HUDEP-2 (cell line): ENCODE measurements at regions not wholly inside any gene's neighbourhood (a gene's known extent, or its start where the extent isn't known, plus 50 kb on each side); places are given as distances from the start of the nearest gene placed in this dataset.

Source experiments
- DNase-seq, 76 experiments: peaks; one replicate each; lab custom pipeline; 2025; ENCODE audit not compliant: unreplicated experiment in 76 of 76; lab: John Stamatoyannopoulos, UW

DNA sequence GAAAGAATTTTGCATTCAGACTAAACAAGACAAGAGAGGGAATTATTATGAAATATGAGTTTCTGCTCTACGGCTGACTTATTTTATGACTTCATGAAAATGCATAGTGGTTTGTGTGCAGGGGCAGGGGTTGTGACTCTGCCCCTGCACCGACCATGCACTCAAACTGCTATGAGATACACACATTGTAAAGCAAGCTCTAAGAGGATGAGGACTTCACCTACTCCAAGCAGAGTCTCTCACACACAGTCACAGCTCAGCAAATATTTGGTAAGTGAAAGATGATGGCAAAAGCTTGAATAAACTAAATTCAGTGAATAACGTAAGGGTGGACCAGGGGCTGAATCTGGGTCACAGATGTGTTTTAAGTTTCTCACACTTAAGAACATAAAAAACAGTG is 542.9 kb downstream of the PRELID2 start:
- no peak for DNase-seq

DNA sequence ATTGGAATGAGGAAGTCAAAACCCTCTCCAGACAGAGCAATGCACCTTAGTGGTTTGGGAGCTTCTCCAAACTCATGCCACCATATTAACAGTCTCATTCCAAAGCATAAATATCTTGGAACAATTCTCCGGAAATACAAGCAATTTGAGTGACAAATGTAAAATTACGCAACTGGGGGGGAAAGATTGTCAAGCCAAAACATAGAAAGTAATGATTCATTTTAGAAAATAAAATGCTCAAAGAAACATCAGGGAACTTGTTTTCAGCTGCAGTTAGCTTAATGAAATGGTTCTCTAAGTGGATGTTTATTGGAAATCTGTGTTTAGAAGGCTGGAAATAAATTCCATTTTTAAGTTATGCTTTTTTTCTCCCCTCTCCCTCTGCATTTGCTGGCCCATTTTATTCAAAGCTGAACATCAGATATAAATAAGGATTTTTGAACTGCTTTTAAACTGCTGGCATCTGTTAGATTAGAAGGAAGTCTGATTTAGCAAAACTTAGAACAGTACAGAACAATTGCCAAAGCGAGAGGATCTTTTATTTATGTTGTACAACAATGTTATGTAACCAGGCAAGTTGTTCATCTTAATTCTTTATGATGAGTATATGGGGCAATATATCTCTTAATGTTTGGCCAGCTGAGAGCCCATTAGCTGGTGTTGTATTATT is 551.9 kb downstream of the PRELID2 start:
- no peak for DNase-seq

DNA sequence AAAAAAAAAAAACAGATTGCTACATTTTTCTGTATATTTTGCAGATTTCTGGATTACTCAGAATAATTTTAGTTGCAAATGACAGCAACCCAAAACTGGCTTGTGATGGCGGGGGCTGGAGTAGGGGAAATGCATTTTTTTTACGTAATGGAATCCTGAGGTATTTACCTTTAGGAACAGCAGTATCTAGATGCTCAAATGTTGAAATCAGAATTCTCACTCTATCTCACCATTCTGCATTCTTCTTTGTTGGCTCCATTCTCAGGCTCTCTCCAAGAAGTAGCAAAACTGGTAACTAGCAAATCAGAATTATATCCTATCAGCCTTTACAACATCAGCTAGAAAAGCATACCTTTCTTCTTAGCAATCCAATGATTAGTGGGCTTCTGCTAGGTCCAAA is 554.3 kb downstream of the PRELID2 start:
- no peak for DNase-seq

DNA sequence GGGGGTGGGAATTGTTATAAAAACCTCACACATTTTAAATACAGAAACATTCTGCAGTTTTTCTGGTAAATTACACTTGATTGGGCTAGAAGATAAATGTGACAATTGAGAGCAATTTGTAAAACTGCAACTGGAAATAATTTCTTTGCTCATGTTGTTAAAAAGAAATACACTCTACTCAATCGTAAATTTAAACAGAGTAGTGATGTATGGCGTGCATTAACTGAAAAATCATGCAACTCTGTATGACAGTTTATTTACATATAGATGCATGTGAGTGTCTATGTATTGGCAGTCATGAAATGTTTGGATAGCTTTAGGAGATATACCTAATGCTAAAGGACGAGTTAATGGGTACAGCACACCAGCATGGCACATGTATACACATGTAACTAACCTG is 554.9 kb downstream of the PRELID2 start:
- DNase-seq, result no peak

DNA sequence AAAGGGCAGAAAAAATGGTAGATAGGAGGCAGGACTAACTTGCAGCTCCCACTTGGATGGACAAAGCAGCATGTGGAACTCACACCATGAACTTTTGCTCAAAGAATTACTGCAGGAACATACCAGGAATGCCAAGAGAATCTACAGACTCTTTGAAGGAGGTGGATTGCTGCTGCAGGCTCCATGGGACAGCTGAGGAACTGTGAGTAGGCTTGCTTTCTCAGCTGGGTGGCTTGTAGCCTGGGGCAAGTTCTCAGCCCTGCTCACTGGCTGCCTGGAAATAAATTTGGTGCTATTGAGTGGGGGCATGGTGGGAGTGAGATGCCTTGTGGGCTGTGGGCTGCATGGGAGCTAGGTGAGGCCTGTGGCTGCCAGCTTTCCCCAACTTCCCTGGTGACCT is 574.5 kb downstream of the PRELID2 start:
- no peak for DNase-seq

DNA sequence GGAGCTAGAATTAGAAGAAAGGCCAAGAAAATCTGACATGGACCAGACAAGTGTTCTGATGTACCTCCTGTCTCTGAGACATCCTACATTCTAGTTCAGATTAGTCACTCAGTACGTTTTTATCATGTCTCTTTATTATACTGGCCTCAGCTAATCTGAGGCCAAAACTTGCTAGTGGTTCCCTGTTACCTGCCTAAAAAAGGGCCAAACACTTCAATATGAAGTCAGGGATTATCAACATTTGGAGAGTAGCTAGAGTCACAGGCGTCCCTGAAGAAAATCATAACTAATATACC is 587.4 kb downstream of the PRELID2 start:
- DNase-seq, result no peak

DNA sequence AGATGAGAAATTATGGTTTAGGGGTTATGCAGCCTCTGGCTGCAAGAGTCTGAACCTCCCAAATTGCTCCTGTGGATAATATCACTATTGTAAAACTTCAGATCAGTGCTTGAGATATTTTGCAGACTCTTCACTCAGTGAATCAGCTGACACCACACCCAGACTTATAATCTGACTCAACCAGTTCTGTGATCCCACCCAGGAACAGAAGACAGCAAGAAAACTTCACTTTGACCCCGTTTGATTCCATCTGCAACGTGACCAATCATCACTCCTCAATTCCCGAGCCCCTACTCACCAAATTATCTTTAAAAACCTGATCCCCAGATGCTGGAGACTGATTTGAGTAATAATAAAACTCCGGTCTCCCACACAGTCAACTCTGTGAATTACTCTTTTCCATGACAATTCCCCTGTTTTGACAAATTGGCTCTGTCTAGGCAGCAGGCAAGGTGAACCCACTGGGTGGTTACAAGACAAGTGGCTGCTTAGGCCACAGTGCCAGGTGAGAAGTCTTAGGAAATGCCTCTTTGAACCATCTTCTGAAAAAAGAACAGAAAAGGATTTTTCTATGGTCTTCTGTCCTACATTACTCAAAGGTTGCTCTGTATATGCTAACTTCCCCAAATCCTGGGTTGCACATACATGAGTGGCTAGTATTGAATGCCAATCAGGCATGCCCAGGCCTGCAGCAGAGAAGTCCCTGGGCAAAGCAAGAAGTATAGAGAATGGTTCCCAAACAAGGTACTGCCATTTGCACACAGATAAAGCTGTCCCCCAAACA is 588.0 kb downstream of the PRELID2 start:
- peak in 4 of 76 experiments; percentile 0 to 12 (median 5) for DNase-seq

DNA sequence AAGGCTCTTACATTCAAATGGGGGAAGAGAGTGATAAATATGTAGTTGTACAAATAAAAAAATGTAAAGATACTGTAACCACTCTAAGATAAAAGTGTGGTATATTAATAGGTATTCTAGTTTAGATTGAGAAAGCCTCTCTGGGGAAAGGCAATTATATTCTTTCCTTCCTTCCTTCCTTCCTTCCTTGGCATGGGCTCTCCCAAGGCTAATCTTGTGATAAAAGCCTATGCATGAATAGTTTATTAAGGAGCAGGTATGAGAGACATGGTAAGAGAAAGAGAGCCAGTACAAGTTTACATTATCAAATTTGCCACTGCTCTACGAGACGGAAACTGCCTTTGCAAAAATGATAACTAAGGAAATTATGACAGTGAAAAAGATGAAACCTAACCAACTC is 588.8 kb downstream of the PRELID2 start:
- no peak for DNase-seq

DNA sequence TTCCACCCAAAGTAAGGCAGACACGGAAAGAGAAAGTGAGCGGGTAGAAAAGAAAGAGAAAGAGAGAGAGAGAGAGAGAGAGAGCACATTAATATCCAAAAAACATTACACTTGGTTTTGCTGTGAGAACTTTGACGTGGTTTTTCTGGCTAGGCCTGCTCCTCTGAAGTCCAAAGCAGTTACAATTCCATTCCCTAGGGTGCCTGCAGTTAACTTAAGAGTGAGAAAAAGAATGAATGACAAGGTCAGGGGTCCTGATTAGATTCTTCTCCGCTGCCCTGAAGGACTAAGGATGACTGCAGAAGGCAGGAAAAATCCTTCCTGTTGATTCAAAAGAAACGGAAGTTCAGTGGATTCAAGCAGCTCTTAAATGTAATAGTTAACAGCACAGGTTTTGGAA is 589.8 kb downstream of the PRELID2 start:
- no peak for DNase-seq

DNA sequence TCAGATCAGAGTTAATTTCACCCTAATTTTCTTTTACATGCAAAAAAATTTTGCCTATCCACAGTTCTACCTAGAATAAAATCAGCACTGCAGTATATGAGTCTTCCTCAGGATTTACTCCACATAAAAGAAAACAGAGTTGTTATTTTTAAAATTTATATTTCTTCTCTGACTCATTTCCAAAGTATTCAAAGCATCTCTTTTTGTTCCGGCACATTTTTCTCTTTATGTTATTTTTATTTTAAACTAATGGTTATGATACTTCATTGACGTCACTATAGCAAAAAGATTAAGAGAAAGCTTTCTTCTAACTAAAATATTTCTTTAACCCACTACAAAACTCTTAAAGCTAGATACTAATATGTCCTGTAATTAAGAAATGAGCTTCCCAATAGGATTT is 590.4 kb downstream of the PRELID2 start:
- DNase-seq, result no peak

DNA sequence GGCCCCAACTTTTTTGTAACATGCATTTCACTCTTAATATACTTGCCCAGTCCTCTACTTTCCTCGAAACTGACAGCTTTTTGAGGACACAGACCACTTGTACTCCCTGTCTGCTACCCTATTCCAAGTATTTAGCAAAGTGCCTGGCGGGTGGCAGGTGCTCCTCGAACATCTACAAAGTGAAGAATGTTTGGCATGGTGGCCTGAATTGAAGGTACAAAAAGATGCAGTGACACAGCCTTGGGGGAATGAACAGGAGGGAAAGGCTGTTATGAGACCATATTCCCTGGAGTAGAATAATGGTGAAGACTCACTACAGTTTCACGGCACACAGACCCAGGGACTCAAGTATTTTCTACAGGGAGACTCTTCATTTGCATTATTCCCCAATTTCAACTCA is 590.9 kb downstream of the PRELID2 start:
- no peak for DNase-seq

DNA sequence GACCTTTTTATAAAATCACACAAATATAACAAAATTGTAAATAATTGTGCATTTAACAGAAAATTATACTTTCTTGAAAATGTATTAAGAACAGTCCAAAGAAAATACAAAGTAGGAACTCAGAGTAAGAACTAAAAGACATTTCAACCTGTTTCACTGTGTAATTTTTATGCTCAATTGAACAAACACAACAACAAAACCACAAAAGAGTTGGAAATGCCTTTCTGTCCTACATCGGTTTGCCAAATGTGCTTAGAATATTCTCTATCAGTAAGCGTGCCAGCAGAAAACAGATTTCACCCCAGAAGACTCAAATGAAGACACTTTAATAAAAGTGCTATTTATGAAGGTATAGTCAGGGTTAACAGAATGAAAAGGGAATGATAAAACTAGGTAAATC is 592.1 kb downstream of the PRELID2 start:
- DNase-seq, result no peak

DNA sequence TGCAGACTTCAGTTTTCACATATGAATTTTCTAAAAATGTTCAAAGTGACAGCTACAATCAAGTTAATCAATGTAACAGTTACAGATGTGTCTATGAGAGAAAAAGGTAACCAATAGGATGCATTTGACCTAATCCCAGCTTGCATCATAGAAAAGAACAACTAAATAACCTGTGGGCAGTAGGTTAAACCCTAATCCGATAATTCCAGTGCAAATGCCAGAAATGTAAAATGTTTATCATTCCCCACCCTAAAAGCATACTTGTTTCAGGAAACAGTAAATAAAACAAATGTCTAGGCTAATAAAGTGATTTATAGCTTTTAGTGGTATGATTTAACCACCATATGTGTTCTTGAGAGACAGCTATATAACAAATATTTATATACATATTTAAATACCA is 592.6 kb downstream of the PRELID2 start:
- DNase-seq, result no peak

DNA sequence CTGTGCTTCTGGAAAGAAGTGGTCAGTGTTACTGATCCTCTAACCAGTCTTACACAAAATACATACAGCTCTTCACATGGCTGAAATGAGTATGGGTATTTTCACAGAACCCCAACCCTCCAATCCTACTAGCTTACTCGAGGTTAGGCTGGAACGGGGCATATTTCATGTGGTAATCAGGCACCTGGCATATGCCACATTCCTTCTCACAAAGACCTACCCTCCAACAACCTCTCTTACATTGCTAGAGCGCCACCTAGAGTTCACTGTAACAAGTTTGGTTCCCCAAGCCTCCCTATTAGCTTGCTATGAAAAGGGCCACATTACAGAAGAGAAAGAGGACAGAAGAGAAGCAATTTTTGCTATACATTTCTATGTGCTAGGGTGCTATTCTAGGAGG is 597.3 kb downstream of the PRELID2 start:
- DNase-seq, result peak in 38 of 76 experiments; percentile 1 to 64 (median 25)

DNA sequence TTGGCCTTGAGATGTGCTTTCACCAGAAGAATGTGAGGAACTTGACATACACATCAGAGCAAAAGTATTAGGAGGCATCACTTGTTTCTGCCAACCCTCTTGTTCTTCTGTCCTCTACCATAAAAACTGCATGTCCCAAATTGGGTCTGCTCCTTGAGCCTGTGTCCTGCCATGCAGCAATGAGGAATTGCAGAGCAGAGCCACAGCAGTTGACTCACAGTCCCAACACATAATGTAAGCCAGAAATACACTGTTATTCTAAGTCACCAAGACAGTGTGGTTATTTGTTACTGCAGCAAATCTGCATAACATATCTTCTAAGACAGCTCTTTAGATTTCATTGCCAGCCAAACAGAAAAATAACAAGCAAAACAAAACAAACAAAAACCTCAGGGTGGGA is 598.2 kb downstream of the PRELID2 start:
- no peak for DNase-seq

DNA sequence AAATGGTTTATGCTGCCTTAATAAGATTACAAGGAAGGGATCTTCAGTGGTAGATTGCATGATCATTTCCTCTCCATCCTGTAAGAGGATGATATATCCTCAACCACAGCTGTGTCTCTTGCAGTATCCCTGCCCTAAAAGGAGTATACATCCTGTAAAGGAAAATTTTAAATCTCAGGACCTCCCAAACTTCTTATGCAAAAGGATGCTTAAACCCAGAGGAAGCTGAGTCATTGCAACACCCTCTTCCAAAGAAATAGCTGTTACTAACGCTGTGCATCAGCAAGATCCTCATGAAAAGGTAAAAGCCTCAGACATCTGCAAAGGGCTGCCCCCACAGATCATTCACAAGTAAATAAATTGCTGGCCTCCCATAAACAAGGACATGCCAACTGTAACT is 599.0 kb downstream of the PRELID2 start:
- no peak for DNase-seq

DNA sequence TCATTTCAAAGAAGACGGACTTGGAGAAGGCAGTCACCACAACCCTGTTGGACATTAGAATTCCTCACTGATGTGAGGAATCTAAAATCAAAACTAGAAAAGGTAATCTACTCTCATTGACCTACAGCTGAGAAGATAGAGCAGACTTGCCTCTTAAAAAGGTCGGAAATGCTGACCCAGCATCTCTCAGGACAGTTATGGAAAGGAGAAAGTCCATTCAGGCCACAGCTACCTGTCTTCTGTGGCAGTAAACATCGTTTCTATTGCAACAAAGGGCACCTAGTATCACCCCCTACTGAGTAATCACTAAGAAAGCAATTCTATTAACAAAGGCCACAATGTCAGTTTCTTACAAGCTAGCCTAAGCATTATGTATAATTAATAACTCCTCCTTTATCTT is 601.7 kb downstream of the PRELID2 start:
- no peak for DNase-seq

DNA sequence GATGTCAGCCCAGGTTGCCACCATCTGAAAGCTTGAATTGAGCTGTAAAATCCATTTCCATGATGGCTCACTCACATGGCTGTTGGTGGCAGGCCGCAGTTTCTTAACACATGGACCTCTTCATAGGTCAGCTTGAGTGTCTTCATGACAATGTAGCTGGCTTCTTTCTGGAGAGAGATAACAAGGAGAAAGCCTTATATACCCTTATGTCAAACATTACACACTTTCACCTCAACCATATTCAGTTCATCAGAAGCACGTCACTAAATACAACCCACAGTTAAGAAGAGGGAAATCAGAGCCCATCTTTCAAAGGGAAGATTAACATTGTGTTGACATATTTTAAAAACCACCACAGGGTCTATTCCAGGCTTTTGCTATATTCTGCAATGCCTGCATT is 604.4 kb downstream of the PRELID2 start:
- no peak for DNase-seq

DNA sequence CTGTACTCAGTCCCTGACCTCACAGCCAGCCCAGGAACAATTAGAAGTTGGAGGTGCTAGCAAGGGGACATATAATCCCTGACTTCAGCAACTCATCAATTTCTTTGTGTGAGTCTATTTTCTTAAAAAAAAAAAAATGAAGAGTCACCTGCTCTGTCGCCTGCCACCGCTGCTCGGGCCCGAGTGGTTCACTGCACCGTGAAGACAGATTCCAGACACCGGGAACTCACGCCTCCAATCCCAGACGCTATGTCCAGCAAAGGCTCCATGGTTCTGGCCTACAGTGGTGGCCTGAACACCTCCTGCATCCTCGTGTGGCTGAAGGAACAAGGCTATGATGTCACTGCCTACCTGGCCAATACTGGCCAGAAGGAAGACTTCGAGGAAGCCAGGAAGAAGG is 606.6 kb downstream of the PRELID2 start:
- DNase-seq, result no peak

DNA sequence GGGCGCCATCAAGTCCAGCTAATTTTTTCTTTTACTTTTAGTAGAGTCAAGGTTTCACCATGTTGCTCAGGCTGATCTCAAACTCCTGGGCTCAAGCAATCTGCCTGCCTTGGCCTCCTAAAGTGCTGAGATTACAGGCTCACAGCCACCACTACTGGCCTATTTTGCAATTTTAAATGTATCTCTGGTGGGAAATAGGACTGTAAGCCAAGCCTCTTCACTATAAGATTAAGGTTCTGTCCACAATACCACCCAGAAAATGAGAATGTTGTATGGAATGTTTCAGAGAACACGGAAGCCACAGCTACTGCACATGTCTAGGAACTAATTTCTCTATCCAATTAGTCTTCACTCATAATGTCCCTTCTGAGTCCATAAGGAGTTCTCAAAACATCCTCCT is 607.3 kb downstream of the PRELID2 start:
- no peak for DNase-seq

DNA sequence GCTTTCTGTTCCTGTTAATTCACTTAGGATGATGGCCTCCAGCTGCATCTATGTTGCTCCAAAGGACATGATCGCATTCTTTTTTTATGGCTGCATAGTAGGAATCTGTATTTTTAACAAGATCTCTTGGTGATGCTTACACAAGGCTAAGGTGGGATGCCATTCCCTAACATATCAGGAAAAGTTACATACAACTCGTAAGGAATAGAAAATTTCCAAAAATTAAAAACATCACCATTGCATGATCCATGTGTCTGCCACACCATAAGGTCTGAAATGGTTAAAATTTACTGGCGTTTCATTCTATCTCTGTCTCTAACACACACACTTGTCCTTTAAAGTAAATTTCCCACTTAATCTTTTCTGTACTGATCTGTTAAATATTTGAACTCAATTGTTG is 608.4 kb downstream of the PRELID2 start:
- DNase-seq, result no peak

DNA sequence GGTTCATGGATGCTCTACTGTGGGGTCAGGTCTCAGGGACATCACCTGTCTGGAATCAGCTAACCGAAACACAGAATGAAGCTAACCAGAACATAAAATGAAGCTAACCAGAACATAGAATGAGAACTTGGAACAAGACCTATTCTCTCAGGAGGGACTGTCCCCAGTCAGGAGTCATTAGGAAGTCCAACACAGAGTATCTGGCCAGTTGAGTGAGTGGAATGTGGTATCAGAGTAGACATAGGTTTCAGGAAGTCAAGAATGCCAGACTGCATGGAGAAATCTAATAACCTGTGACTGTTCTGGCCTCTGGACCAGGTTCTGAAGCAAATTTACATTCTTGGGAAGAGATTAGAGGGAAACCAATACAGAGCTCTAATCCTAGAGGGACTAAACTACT is 609.6 kb downstream of the PRELID2 start:
- no peak for DNase-seq

DNA sequence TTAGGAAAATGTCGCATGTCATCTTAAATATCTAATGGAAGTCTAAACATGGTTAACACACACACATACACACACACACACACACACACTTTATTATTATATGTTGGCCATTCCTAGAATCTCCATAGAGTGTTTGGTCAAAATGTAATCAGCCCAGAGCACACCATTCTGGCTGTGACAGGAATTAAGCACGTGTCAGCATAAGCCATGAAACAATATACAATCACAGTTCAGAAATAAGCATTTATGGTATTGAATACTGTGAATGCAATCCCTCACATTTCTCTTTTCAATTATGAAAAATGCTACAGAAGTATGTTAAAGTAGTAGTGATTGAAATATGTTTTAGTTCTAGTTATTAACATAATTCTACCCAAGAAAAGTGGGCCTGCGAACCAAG is 611.6 kb downstream of the PRELID2 start:
- DNase-seq, result no peak
